BJ (cell line): ENCODE measurements at regions not wholly inside any gene's neighbourhood (a gene's known extent, or its start where the extent isn't known, plus 50 kb on each side); places are given as distances from the start of the nearest gene placed in this dataset.

Experiments
- CTCF ChIA-PET: fragments of 350-600 bp; formaldehyde crosslinking; extraction: SDS; loops from one replicate; lab custom pipeline; 2021; ENCODE audit warnings: antibody characterized with exemption, inconsistent platforms; lab: Yijun Ruan, JAX
- POLR2A ChIA-PET: fragments of 300-600 bp; sonication (Branson Sonifier 250); formaldehyde crosslinking; extraction: SDS; loops from one replicate; lab custom pipeline; 2021; ENCODE audit warnings: antibody characterized with exemption; lab: Charles Lee
- DNase-seq: peaks from one replicate; pipeline ENCODE4 v3.0.0-alpha.2; 2011; ENCODE audit warnings: low read depth
- H3K27me3 ChIP-seq: 2 replicates; pipeline ENCODE4 v1.6.0; 2011; ENCODE audit warnings: low read length; ENCODE audit not compliant: control insufficient read depth, insufficient read depth
- H3K36me3 ChIP-seq: 2 replicates; pipeline ENCODE4 v1.5.1; 2011; ENCODE audit warnings: low read length; ENCODE audit not compliant: control insufficient read depth, insufficient read depth
- H3K4me3 ChIP-seq: 2 replicates; pipeline ENCODE4 v1.5.1; 2011; ENCODE audit warnings: low read depth, mild to moderate bottlenecking, control low read depth, low read length
- TF ChIP-seq, protein P1 (sequence below): IDR thresholded peaks from 2 replicates; pipeline ENCODE4 v1.5.1; 2011; ENCODE audit warnings: low read depth, mild to moderate bottlenecking, control low read depth, inconsistent platforms, low read length, moderate library complexity; ENCODE audit not compliant: insufficient read depth

DNA sequence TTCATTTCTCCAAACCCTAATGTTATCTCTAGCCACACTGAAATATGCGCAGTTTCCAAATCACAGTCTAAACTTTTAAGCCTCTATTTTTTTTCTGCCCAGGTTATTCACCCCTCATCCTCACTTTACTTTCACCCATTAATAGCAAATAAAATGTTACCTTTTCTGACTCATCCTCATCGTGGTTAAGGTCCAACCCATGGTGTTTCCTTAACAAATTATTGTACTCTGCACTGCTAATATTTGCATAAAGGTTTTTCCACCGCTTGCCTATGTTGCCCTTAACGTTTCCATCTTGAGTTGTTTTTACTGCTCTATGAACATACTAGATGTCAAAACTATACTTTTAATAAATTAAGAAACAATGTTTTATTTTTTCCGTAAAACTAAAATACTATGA lies 780.9 kb upstream of the KLHL1 start:
- no peaks in the 10 kb centered on the region for H3K36me3 ChIP-seq
- H3K4me3 ChIP-seq = no peak overlapping the region
- no peak for DNase-seq
- TF ChIP-seq, protein P1, sequence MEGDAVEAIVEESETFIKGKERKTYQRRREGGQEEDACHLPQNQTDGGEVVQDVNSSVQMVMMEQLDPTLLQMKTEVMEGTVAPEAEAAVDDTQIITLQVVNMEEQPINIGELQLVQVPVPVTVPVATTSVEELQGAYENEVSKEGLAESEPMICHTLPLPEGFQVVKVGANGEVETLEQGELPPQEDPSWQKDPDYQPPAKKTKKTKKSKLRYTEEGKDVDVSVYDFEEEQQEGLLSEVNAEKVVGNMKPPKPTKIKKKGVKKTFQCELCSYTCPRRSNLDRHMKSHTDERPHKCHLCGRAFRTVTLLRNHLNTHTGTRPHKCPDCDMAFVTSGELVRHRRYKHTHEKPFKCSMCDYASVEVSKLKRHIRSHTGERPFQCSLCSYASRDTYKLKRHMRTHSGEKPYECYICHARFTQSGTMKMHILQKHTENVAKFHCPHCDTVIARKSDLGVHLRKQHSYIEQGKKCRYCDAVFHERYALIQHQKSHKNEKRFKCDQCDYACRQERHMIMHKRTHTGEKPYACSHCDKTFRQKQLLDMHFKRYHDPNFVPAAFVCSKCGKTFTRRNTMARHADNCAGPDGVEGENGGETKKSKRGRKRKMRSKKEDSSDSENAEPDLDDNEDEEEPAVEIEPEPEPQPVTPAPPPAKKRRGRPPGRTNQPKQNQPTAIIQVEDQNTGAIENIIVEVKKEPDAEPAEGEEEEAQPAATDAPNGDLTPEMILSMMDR = no peak
- no peaks in the 10 kb centered on the region for H3K27me3 ChIP-seq
- CTCF ChIA-PET = no interaction called here
- POLR2A ChIA-PET = no interaction called here

DNA sequence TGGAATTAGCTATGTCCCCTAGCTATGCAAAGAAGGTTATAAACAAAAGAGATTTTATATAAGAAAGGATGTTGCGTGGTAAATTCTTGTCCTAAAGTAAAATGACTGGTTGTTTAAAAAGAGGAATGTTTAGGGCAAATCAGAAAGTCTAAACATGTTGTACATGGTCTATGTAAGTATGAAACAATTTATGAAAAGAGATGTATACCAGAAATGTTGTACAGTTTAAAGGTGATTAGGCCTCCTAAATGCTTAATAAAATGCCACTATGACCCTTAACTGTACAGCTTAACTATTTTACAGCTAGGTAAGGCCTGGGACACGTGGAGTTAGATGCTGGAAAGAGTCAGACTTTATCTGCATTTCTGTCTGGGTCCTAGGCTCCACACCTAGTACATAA lies 775.9 kb upstream of the KLHL1 start:
- DNase-seq = no peak
- TF ChIP-seq, protein P1 = no peak

GRCh38 chr13:70874636-70875035 lies 766.4 kb upstream of the KLHL1 start:
- Histone ChIP-seq H3K27me3 (no peaks in the 10 kb centered on the region), H3K36me3 (no peaks in the 10 kb centered on the region), H3K4me3 (no peak overlapping the region)
- no peak for DNase-seq
- CTCF ChIA-PET = no interaction called here
- POLR2A ChIA-PET = no interaction called here
- TF ChIP-seq, protein P1 = no peak

More for the DNA sequence above, 775.9 kb upstream of the KLHL1 start:
- Histone ChIP-seq H3K27me3 (no peaks in the 10 kb centered on the region), H3K36me3 (no peaks in the 10 kb centered on the region), H3K4me3 (no peak overlapping the region)
- CTCF ChIA-PET = no interaction called here
- POLR2A ChIA-PET = no interaction called here

DNA sequence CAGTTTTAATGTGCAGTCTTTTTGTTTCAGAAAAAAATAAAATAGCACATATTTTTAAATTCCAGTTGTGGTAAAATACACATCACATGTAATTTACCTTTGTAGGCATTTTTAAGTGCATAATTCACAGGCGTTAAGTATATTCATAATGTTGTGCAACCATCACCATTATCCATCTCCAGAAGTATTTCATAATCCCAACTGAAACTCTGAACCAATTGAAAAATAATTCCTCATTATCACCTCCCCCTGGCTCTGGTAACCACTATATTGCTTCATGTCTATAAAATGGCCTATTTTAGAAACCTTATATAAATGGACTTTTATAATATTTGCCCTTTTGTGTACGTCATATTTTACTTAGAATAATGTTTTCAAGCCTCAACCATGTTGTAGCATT lies 756.5 kb upstream of the KLHL1 start:
- Histone ChIP-seq H3K27me3 (no peaks in the 10 kb centered on the region), H3K4me3 (no peak overlapping the region), H3K36me3 (no peaks in the 10 kb centered on the region)
- no peak for DNase-seq
- ChIA-PET POLR2A (no interaction called here), CTCF (no interaction called here)
- TF ChIP-seq, protein P1 = no peak

DNA sequence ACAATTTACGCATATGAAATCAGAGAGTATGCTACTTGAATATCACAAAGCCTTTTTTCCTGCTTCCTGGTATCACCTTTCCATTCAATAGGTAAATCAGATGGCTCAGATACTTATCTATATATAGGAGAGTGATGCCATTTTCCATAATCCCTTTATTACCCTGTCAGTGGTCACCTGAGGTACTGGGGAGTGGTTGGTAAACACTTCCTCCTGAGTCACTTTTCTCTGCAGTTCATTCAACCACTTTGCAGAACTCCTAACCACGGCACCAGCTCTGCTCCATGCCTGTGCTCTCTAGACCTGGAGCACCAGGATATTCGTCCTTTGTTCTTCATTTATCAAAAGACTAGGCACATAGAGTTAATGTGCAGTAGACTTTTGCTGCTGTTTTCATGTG lies 748.5 kb upstream of the KLHL1 start:
- H3K36me3 ChIP-seq = no peaks in the 10 kb centered on the region
- TF ChIP-seq, protein P1 = no peak
- no peak for DNase-seq
- H3K4me3 ChIP-seq = no peak overlapping the region
- H3K27me3 ChIP-seq = no peaks in the 10 kb centered on the region
- POLR2A ChIA-PET = no interaction called here
- CTCF ChIA-PET = no interaction called here
